ENCODE measurements at regions not wholly inside any gene's neighbourhood (a gene's known extent, or its start where the extent isn't known, plus 50 kb on each side); places are given as distances from the start of the nearest gene placed in this dataset.

- DNase-seq = no peak
These were observed 64.6 kb upstream of the ELOVL5 start for GRCh38 chr6:53413326-53413725.

- DNase-seq = no peak
These were observed 64.0 kb upstream of the ELOVL5 start for GRCh38 chr6:53412751-53413150.

- no peak for DNase-seq
These were observed 63.4 kb upstream of the ELOVL5 start for GRCh38 chr6:53412021-53412715.

- no peak for DNase-seq
These were observed 62.7 kb upstream of the ELOVL5 start for GRCh38 chr6:53411451-53411850.

GRCh38 chr6:53410508-53411258 lies 61.9 kb upstream of the ELOVL5 start:
- DNase-seq = peak; percentile 54

GRCh38 chr6:53408826-53409225 lies 60.1 kb upstream of the ELOVL5 start:
- no peak for DNase-seq

GRCh38 chr6:53399027-53399344 lies 50.2 kb upstream of the ELOVL5 start:
- no peak for DNase-seq

- no peak for DNase-seq
These were observed 49.7 kb upstream of the ELOVL5 start for GRCh38 chr6:53398247-53399026.

Data from stimulated activated CD4-positive, alpha-beta T cell treated with anti-CD3 and anti-CD28 coated beads, Interleukin-4, amount 100 ng/mL, for 1 hour (primary cell).